Activated naive CD4-positive, alpha-beta T cell treated with anti-CD3 and anti-CD28 coated beads for 36 hours (primary cell): ENCODE measurements at regions not wholly inside any gene's neighbourhood (a gene's known extent, or its start where the extent isn't known, plus 50 kb on each side); places are given as distances from the start of the nearest gene placed in this dataset.

ENCODE experiments used
- CTCF ChIA-PET: fragments of 350-600 bp; sonication (Branson Sonifier 250); formaldehyde crosslinking; loops from one replicate; lab custom pipeline; 2021; ENCODE audit warnings: antibody characterized with exemption; lab: Charles Lee
- DNase-seq: peaks from one replicate; pipeline ENCODE4 v3.0.0-alpha.2; 2020
- H3K27ac Mint-ChIP-seq: one replicate; pipeline ENCODE4 v1.8.0; 2021; ENCODE audit warnings: mild to moderate bottlenecking, mixed read lengths
- H3K27me3 Mint-ChIP-seq: one replicate; pipeline ENCODE4 v1.8.0; 2021; ENCODE audit warnings: low read depth, mixed read lengths
- H3K36me3 Mint-ChIP-seq: one replicate; pipeline ENCODE4 v1.8.0; 2021; ENCODE audit warnings: low read depth, mixed read lengths
- H3K4me1 Mint-ChIP-seq: one replicate; pipeline ENCODE4 v1.8.0; 2021; ENCODE audit warnings: low read depth, mixed read lengths
- H3K4me3 Mint-ChIP-seq: one replicate; pipeline ENCODE4 v1.8.0; 2021; ENCODE audit warnings: mild to moderate bottlenecking, moderate library complexity, mixed read lengths
- H3K9me3 Mint-ChIP-seq: one replicate; pipeline ENCODE4 v1.8.0; 2021; ENCODE audit warnings: mixed read lengths
- intact Hi-C: fragments of 100-400 bp; cut with micrococcal nuclease; formaldehyde crosslinking; loops from one replicate; pipeline ENCODE4 v1.15.1; 2023

- intact Hi-C loops = no loop called here
- peaks cover 2% of the 10 kb centered on the region for H3K27me3 Mint-ChIP-seq
- H3K36me3 Mint-ChIP-seq = no peaks in the 10 kb centered on the region
- no peaks in the 10 kb centered on the region for H3K4me1 Mint-ChIP-seq
- H3K9me3 Mint-ChIP-seq = no peaks in the 10 kb centered on the region
- CTCF ChIA-PET = no interaction called here
- no peak overlapping the region for H3K4me3 Mint-ChIP-seq
- DNase-seq = no peak
- no peak overlapping the region for H3K27ac Mint-ChIP-seq
Observed at GRCh38 chr13:59367904-59368303, 795.8 kb downstream of the DIAPH3 start.

- CTCF ChIA-PET = no interaction called here
- Mint-ChIP-seq H3K4me1 (no peaks in the 10 kb centered on the region), H3K36me3 (no peaks in the 10 kb centered on the region), H3K27me3 (peaks cover 2% of the 10 kb centered on the region), H3K27ac (no peak overlapping the region), H3K9me3 (no peaks in the 10 kb centered on the region), H3K4me3 (no peak overlapping the region)
- intact Hi-C loops = no loop called here
- DNase-seq = no peak
Observed at GRCh38 chr13:59368693-59369092, 795.0 kb downstream of the DIAPH3 start.

GRCh38 chr13:59371229-59371628 is 792.5 kb downstream of the DIAPH3 start:
- intact Hi-C loops = no loop called here
- no peaks in the 10 kb centered on the region for H3K36me3 Mint-ChIP-seq
- no peaks in the 10 kb centered on the region for H3K4me1 Mint-ChIP-seq
- no peak overlapping the region for H3K4me3 Mint-ChIP-seq
- CTCF ChIA-PET = no interaction called here
- no peak overlapping the region for H3K27ac Mint-ChIP-seq
- peaks cover 14% of the 10 kb centered on the region for H3K27me3 Mint-ChIP-seq
- no peak for DNase-seq
- no peaks in the 10 kb centered on the region for H3K9me3 Mint-ChIP-seq

GRCh38 chr13:59373341-59373740 is 790.4 kb downstream of the DIAPH3 start:
- CTCF ChIA-PET = interaction anchor here (0.7 kb wide), 1 partner anchor 1110 kb away, joined by 4 read pairs; no protein-coding TSS in a partner anchor
- intact Hi-C loops = no loop called here
- Mint-ChIP-seq H3K27ac (no peak overlapping the region), H3K4me3 (no peak overlapping the region), H3K4me1 (no peaks in the 10 kb centered on the region), H3K27me3 (peaks cover 19% of the 10 kb centered on the region), H3K9me3 (peaks cover 2% of the 10 kb centered on the region), H3K36me3 (no peaks in the 10 kb centered on the region)
- no peak for DNase-seq

- peaks cover 19% of the 10 kb centered on the region for H3K27me3 Mint-ChIP-seq
- peaks cover 2% of the 10 kb centered on the region for H3K9me3 Mint-ChIP-seq
- intact Hi-C loops = no loop called here
- H3K27ac Mint-ChIP-seq = no peak overlapping the region
- no peaks in the 10 kb centered on the region for H3K36me3 Mint-ChIP-seq
- no peaks in the 10 kb centered on the region for H3K4me1 Mint-ChIP-seq
- CTCF ChIA-PET = no interaction called here
- H3K4me3 Mint-ChIP-seq = no peak overlapping the region
- DNase-seq = no peak
Observed at GRCh38 chr13:59374691-59375090, 789.0 kb downstream of the DIAPH3 start.

- Mint-ChIP-seq H3K27ac (no peak overlapping the region), H3K9me3 (peaks cover 7% of the 10 kb centered on the region), H3K36me3 (no peaks in the 10 kb centered on the region), H3K4me1 (no peaks in the 10 kb centered on the region), H3K27me3 (peaks cover 8% of the 10 kb centered on the region), H3K4me3 (no peak overlapping the region)
- intact Hi-C loops = no loop called here
- CTCF ChIA-PET = no interaction called here
- DNase-seq = no peak
Observed at GRCh38 chr13:59384154-59384553, 779.6 kb downstream of the DIAPH3 start.

GRCh38 chr13:59391696-59392095 is 772.0 kb downstream of the DIAPH3 start:
- CTCF ChIA-PET = interaction anchor here (0.6 to 3.6 kb wide), 24 partner anchors 9 to 1040 kb away, joined by 3 to 20 read pairs (median 4); no protein-coding TSS in a partner anchor
- peak; percentile 72 for DNase-seq
- Mint-ChIP-seq H3K9me3 (no peaks in the 10 kb centered on the region), H3K36me3 (no peaks in the 10 kb centered on the region), H3K27ac (no peak overlapping the region), H3K4me1 (no peaks in the 10 kb centered on the region), H3K27me3 (no peaks in the 10 kb centered on the region), H3K4me3 (no peak overlapping the region)
- intact Hi-C loops = loop anchor here (1.0 to 10.0 kb wide), 5 partner anchors 287 to 1040 kb away; partner anchors contain the start of gene DIAPH3

GRCh38 chr13:59392328-59392727 is 771.4 kb downstream of the DIAPH3 start:
- no peaks in the 10 kb centered on the region for H3K4me1 Mint-ChIP-seq
- CTCF ChIA-PET = interaction anchor here (0.6 to 3.6 kb wide), 22 partner anchors 9 to 1039 kb away, joined by 3 to 20 read pairs (median 4); no protein-coding TSS in a partner anchor
- no peaks in the 10 kb centered on the region for H3K27me3 Mint-ChIP-seq
- H3K9me3 Mint-ChIP-seq = no peaks in the 10 kb centered on the region
- no peak overlapping the region for H3K4me3 Mint-ChIP-seq
- no peak overlapping the region for H3K27ac Mint-ChIP-seq
- intact Hi-C loops = loop anchor here (1.0 to 10.0 kb wide), 2 partner anchors 512 to 1039 kb away; no protein-coding TSS in a partner anchor
- H3K36me3 Mint-ChIP-seq = no peaks in the 10 kb centered on the region
- no peak for DNase-seq

- intact Hi-C loops = loop anchor here (10.0 kb wide), 1 partner anchor 510 kb away; no protein-coding TSS in a partner anchor
Observed at GRCh38 chr13:59394496-59394895, 769.2 kb downstream of the DIAPH3 start.

GRCh38 chr13:59398127-59398526 is 765.6 kb downstream of the DIAPH3 start:
- Mint-ChIP-seq H3K4me1 (no peaks in the 10 kb centered on the region), H3K4me3 (no peak overlapping the region), H3K27me3 (peaks cover 5% of the 10 kb centered on the region), H3K36me3 (no peaks in the 10 kb centered on the region), H3K27ac (no peak overlapping the region), H3K9me3 (no peaks in the 10 kb centered on the region)
- intact Hi-C loops = loop anchor here (10.0 kb wide), 1 partner anchor 507 kb away; no protein-coding TSS in a partner anchor
- no peak for DNase-seq
- CTCF ChIA-PET = interaction anchor here (0.7 kb wide), 1 partner anchor 23 kb away, joined by 3 read pairs; no protein-coding TSS in a partner anchor

More at GRCh38 chr13:59394496-59394895, 769.2 kb downstream of the DIAPH3 start:
- no peaks in the 10 kb centered on the region for H3K9me3 Mint-ChIP-seq
- no peaks in the 10 kb centered on the region for H3K4me1 Mint-ChIP-seq
- CTCF ChIA-PET = no interaction called here
- DNase-seq = no peak
- no peaks in the 10 kb centered on the region for H3K27me3 Mint-ChIP-seq
- H3K36me3 Mint-ChIP-seq = no peaks in the 10 kb centered on the region
- H3K4me3 Mint-ChIP-seq = no peak overlapping the region
- H3K27ac Mint-ChIP-seq = no peak overlapping the region

- intact Hi-C loops = loop anchor here (10.0 kb wide), 1 partner anchor 506 kb away; no protein-coding TSS in a partner anchor
- Mint-ChIP-seq H3K9me3 (no peaks in the 10 kb centered on the region), H3K4me3 (no peak overlapping the region), H3K4me1 (no peaks in the 10 kb centered on the region), H3K27me3 (peaks cover 7% of the 10 kb centered on the region), H3K36me3 (no peaks in the 10 kb centered on the region), H3K27ac (no peak overlapping the region)
- CTCF ChIA-PET = interaction anchor here (1.1 kb wide), 1 partner anchor 9 kb away, joined by 3 read pairs; no protein-coding TSS in a partner anchor
- DNase-seq = no peak
Observed at GRCh38 chr13:59398661-59399060, 765.1 kb downstream of the DIAPH3 start.

- no peak overlapping the region for H3K27ac Mint-ChIP-seq
- intact Hi-C loops = loop anchor here (10.0 kb wide), 1 partner anchor 505 kb away; no protein-coding TSS in a partner anchor
- H3K9me3 Mint-ChIP-seq = peaks cover 2% of the 10 kb centered on the region
- no peak overlapping the region for H3K4me3 Mint-ChIP-seq
- no peaks in the 10 kb centered on the region for H3K36me3 Mint-ChIP-seq
- H3K4me1 Mint-ChIP-seq = no peaks in the 10 kb centered on the region
- CTCF ChIA-PET = interaction anchor here (1.1 kb wide), 1 partner anchor 10 kb away, joined by 3 read pairs; no protein-coding TSS in a partner anchor
- peaks cover 9% of the 10 kb centered on the region for H3K27me3 Mint-ChIP-seq
- no peak for DNase-seq
Observed at GRCh38 chr13:59399513-59399912, 764.2 kb downstream of the DIAPH3 start.

GRCh38 chr13:59404331-59404730 is 759.4 kb downstream of the DIAPH3 start:
- Mint-ChIP-seq H3K36me3 (peaks cover 2% of the 10 kb centered on the region), H3K4me3 (no peak overlapping the region), H3K4me1 (no peaks in the 10 kb centered on the region), H3K27ac (no peak overlapping the region), H3K9me3 (peaks cover 25% of the 10 kb centered on the region), H3K27me3 (peaks cover 9% of the 10 kb centered on the region)
- intact Hi-C loops = no loop called here
- no peak for DNase-seq
- CTCF ChIA-PET = interaction anchor here (1.0 kb wide), 1 partner anchor 9 kb away, joined by 6 read pairs; no protein-coding TSS in a partner anchor
